Stimulated activated CD8-positive, alpha-beta memory T cell treated with anti-CD3 and anti-CD28 coated beads, Interleukin-7, amount 100 ng/mL, for 48 hours (primary cell): ENCODE measurements at regions not wholly inside any gene's neighbourhood (a gene's known extent, or its start where the extent isn't known, plus 50 kb on each side); places are given as distances from the start of the nearest gene placed in this dataset.

Experiments
- DNase-seq, 2 donors: peaks; one replicate each; pipeline ENCODE4 v3.0.0-alpha.2; 2020; ENCODE audit warnings: low read depth in 1 of 2; ENCODE audit errors: extremely low read depth in 1 of 2

DNA sequence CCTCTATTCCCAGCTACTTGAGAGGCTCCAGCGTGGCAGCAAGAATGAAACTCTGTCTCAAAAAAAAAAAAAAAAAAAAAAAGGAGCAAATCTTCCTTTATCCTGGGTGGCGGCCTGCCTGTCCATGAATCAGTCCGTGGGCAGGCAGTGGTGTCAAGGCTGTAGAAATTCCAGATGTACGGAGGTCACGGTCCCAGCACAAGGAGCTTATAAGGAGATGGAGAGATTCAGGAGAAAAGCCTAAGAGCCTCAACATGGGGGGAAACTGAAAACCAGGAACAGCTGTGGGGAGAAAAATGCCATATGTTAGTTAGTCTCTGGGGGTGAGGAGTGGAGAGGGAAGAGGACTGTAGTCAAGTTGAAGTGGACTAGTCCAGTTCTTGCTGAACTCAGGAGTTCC lies 130.5 kb upstream of the CRY1 start:
- no peak for DNase-seq

DNA sequence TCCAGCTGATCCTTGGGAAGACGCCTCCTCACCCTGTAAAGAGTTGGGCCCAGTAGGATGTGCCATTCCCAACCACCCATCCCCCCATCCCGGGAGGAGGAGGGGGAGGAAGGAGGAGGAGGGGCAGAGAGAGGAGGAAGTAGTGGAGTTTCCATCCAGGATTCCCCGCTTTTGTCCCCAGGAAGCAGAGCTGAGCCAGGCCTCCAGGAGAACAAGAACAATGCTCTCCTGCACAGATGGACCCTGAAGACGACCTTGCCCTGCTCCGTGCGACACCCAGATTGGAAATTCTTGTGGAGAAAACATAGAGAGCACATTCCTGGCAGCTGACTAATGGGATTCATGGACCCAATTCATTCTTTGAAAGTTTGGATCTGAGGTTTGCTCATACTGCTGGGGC lies 132.3 kb upstream of the CRY1 start:
- DNase-seq = no peak

DNA sequence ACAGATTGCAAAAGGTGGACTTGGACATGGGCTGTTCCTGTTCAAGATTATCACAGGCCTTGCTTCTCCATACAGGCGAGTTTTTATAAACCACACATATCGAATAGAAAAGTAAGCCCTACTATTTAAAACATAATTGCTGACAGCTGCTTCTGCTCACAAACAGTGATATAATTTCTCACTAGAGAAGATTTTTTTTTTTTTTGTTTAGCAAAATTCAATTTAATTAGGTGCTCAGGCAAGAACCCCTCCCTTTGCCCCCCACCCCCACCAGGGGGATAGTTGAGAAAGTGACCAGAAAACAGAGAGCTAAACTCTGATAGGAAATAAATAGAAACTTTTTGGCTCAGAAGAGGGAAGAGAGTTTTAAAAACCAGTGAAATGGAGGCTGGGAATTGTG lies 132.8 kb upstream of the CRY1 start:
- DNase-seq = no peak

DNA sequence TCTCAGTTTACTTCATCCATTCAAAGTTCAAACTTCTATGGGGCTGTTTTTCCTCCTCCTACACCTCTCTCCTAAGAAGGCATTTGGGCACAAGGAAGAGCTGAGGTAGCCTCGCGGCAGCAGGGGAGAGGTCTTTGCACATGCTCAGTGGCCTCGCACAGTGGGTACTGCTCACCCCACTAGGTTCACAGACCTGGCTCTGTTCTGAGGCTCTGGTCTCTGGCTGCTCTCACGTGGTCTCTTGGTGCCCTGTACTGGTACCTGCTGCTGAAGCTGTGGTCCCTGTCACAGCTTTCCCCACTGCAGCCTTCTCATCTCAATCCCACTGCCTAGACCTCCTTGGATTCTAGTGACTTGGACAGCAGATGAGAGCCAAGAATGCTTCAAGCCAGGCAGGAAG lies 134.7 kb upstream of the CRY1 start:
- DNase-seq = no peak

DNA sequence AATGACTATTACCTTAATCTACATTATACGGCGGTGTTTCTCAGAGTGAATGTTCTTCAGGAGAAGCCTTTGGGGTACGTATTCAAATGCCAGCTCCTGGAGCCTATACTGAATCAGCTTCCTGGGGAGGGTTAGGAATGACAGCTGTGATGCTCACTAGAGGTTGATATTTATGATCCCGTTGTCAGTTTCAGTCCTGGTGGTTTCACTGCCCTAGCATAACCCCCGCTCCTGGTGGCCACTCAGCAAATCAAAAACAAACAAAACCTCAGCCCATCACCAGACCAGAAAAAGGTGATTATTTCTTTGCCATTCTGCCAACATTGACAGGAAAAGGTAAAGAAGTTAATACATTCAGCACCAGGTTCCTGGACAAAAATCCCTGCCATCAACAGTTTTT lies 136.5 kb upstream of the CRY1 start:
- no peak for DNase-seq

DNA sequence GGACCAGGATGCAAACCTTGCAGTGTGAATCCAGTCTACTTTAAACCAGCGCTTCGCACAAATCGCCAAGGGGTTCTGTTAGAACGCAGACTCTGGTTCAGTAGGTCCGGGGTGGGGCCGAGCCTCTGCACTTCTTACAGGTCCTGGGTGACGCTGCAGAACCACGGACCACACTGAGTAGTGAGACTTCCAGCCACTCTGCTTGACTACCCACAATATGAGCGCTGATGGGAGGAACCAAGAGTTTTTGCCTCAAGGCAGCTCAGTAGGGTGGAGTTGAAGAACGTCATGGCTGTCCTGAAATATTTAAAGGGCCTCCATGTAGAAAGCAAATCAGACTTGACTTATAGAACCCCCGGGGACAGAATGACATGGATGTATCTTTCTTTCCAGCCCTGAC lies 138.0 kb upstream of the CRY1 start:
- DNase-seq = no peak

DNA sequence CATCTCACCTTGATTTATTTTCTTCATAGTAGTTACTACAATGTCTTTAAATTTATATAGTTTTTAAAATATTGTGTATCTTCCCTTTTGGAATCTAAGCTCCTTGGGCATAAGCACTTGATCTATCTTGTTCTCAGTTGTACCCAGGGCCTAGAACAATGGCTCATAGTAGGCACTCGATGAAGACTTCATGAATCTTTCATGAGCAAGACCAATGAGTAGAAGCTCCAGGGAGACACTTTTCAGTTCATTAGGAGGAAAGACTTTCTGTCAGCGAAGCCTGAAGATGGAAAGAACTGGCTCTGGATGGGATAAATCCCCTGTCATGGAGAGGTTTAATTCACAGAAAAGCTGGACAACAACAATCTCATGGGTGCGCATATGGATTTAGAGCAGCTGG lies 140.2 kb upstream of the CRY1 start:
- no peak for DNase-seq

DNA sequence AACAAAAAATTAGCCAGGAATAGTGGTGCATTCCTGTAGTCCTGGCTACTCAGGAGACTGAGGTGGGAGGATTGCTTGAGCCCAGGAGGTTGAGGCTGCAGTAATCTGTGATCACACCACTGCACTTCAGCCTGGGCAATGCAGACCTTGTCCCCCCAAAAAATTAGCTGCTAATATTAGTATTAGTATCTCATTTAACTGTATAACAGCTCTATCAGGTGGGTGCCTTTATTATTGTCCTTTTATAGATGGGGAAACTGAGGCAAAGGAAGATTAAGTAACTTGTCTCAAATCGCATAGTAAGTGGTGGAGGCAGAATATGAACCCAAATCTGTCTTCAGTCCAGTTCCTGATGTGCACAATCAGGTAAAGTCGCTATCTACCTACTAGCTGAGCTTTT lies 142.3 kb upstream of the CRY1 start:
- no peak for DNase-seq

DNA sequence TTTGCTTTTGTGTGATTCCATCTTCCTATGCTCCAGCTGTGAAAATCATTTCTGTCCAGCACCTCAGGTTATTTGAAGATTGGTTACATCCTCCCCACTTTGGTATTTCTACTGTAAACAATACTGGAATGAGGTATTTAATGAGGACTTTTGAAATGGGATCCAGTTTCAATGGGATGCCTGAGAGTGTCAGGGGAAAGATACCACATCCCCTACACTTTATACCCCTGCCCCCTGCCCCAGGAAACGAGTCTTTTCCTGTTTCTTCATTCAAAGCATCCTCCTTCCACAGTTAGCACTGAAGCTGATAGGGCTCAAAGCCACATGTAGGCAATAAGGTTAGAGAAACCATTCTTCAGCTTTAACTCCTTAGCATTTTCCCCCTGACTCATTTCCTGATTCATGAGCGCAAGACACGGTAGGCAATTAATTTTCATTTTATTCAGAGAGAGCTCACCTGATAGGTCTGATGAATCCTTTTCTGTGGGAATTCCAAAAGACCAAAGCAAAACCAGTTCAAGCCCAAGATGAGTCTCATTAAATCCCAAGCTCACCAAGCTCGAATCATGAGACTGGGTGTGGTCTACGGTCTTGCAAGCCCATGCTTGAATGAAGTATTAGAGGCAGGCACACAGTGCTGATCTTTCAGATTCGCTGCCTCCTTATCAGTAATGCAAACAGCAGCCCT lies 143.6 kb upstream of the CRY1 start:
- DNase-seq = no peak

DNA sequence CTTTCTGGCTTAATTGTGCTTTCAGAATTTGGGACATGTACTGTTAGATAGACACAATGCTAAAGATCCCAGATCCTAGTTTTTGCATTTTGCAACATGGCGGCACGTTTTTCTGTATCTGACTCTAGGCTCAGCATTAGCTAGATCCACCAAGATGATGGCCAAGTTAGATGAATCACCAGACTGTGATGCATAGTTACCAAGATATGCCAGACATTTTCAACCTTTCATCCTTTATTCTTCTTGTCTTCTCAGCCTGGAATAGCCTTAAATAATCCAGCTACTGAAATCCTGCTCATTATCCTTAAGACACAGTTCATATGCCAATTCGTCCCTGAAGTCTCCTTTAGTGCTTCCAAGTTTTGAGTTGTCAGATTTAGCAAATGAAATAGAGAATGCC lies 144.9 kb upstream of the CRY1 start:
- no peak for DNase-seq

DNA sequence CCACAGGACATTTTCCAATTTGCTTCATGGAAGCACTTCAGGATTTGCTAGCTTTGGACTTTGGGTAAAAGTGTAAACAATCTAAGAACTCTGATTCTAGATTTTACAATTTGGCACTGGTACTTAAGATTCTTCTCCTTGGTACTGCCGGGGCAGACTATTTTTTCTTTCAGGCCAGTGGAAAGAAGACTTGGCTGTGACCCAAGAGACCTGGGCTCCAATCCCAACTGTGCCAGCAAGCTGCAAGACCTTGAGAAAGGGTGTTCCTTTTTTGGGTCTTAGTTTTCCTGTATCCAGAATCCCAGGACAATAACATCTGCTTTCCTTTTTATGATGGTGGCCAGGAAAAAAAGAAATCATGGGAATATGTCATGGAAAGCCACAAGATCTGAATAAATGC lies 148.1 kb upstream of the CRY1 start:
- no peak for DNase-seq

DNA sequence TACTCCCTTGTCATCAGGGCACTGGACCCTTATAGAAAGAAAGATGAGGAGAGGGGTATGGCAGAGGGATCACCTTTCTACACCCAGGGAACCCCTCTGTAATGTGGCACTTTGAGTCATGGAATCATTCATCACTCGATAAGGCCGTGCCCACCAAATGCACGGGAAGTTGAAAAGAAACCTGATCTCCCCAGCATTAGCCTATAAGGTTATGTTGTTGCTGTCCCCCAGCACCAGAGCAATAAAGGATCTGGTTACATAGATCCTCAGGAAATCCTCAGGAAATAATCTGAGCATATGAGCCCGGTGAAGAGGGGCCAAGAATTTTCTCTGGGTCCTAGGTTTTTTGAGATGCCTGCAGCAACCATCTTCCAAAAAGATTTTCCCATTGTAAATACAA lies 148.8 kb upstream of the CRY1 start:
- DNase-seq = no peak

DNA sequence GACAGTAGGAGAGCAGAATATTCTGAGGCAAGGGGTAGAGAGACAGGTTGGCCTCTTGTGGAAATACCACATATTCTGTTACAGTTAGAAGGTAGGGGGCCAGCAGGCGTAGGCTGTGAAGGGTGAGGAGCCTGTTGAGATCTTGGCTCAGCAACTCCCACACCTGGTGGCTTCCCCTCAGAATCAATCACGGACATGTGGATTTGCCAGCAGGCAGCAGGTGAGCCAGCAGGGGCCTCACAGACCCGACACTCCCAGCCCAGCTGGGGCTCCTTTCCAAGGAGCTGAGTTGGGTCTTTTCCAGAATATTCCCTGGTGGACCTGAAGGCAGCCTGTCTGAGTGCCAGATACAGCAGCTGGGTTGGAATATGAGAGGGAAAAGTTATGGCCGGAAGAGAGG lies 150.0 kb upstream of the CRY1 start:
- DNase-seq = no peak

DNA sequence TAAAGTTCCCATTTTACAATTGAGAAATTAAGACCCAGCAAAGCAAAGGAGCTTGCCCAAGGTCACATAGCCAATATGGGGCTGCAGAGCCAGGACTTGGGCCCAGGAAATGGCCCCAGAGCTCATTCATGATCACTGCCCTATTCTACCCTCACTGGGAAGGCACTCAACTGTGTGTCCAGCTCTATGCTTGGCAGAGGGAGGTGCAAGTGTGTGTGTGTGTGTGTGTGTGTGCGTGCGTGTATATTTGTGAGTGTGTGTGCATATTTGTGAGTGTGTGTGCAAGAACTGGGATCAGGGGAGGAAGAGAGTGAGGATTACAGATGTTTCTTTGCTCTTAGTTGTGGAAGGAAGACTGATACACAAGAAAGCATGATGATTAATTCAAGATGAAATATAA lies 151.2 kb upstream of the CRY1 start:
- no peak for DNase-seq

DNA sequence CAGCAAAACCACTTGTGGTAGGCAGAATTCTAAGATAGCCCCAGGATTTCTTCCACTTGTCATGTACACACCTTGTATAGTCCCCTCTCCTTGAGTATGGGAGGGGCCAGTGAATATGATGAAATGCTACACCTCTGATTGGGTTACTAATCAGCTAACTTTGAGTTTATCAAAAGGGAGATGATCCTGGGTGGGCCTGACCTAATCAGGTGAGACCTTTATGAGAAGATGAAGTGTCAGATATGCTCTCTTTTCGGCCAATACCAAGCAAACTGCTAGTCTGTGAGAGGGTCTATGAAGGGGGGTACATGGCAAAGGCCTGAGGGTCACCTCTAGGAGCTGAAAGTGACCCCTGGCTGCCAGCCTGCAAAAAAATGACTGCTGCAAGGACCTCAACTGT lies 154.3 kb upstream of the CRY1 start:
- no peak for DNase-seq

DNA sequence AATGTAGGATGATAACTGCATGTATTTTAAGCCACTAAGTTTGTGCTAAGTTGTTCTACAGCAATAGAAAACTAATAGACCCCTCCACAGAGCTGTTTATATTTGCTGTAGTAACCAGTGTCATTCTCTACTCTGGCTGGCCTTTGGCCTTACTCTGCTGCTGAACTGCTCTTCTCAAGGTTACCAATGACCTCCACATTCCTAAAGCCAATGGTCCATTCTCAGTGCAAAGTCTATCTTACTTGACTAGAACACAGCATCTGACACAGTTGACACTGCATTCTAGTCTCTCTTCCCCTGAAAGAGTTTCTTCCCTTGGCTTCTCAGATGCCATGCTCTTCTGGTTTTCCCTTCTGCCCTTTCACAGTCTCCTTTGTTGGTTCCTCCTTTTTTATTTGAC lies 154.8 kb upstream of the CRY1 start:
- DNase-seq = no peak

DNA sequence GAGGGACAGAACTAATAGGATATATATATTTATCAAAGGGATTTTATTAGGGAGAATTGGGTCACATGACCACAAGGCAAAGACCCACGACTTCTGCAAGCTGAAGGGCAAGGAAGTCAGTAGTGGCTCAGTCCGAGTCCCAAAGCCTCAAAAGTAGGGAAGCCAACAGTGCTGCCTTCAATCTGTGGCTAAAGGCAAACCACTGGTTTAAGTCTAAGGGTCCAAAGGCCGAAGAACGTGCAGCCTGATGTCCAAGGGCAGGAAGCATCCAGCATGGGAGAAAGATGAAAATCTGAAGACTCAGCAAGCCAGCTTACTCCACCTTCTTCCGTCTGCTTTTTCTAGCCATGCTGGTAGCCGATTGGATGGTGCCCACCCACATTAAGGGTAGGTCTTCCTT lies 157.9 kb upstream of the CRY1 start:
- no peak for DNase-seq

DNA sequence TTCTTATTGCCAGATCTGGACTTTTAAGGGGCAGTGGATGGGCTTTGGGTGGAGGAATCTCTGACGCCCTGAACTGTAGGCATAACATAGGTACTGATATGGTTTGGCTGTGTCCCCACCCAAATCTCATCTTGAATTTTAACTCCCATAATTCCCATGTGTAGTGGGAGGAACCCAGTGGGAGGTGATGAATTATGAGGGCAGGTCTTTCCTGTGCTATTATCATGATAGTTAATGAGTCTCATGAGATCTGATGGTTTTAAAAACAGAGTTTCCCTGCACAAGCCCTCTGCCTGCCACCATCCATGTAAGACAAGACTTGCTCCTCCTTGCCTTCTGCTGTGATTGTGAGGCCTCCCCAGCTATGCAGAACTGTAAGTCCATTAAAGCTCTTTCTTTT lies 160.0 kb upstream of the CRY1 start:
- DNase-seq = no peak

DNA sequence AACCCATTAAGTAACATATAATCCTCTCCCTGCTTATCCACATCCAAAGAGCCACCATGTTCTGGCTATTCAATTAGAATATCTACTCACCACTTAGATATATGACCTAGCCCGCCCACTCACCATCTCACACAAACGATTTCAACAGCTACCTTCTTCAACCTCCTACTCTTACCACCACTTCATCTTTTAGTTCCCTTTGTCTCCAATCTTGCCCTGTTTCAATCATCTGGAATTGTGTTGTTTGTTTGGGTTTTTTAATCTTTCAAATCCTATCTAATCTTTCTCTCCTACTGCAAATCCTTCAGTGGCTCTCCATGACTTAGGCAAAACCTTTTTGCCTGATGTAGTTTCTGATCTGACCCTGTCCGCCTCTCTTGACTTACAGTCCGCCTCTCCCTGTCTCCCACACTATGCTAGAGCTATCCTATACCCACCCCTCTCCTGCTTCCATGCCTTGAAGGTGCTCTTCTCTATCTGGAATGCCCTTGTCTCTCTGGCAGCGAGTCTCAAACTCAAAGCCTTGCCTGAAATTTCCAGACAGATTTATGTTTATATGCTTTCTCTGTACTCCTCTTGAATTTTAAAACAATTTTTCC lies 161.0 kb upstream of the CRY1 start:
- DNase-seq = no peak

DNA sequence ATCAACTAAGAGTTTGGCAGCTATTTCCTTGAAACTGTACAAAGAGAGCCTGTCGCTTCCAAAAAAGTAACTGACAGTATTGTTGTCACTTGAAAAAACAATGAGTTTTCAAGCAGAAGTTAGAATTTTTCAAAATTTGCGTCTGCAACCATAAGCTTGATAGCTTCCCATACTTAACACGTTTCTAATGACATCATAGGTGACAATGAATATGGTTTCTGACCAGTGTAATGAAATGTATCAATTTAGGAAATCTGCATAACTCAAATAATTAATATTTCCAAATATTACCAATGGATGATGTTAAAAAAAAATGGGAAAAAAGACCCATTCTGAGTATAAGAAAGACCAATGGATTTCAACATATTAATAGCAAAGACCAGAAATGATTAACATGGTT lies 165.4 kb upstream of the CRY1 start:
- DNase-seq = no peak

DNA sequence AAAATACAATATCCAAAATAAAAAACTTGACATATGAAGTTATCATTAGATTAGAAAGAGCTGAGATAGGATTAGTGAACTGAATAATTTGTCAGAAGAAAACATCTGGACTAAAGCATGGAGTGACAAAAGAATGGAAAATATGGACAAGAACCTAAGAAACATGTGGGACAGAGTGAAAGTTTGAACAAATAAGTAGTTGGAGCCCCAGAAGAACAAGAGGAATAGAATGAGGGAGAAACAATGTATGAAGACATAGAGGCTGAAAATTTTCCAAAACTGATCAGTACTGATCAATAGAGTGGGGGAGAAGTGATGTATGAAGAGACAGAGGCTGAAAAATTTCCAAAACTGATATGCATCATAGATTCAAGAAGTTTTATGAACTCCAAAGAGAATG lies 170.6 kb upstream of the CRY1 start:
- DNase-seq = no peak

DNA sequence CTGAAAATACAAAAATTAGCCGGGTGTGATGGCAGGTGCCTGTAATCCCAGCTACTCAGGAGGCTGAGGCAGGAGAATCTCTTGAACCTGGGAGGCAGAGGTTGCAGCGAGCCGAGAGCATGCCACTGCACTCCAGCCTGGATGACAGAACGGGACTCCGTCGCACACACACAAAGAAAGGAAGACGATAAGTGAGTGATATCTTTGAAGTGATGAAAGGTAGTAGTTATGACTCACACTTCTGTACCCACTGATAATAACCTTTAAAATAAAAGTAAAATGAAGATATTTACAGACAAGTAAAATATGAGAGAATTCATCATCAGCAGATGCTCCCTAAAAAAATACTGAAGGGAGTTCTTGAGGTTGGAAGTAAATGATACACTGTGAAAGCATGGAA lies 171.3 kb upstream of the CRY1 start:
- DNase-seq = no peak

DNA sequence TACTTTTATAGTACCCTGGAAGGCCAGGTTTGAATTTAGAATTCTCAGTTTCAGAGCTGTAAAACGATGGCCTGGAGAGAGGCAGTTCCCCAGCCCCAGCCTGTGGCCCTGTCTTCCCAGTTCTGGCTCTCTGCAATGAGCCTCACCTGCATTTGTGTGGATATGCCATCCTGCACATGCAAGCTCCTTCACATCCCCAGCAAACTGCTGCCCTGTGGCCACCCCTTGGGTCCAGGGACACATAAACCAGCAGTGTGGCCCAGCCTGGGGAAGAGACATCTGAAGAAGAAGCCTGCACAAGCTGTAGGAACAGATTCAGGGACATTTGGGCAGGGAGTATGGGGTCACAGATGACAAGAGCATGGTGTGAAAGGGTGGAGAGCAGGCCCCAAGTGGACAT lies 174.3 kb upstream of the CRY1 start:
- DNase-seq = no peak
